Bronchial epithelial cell (primary cell): ENCODE measurements at regions not wholly inside any gene's neighbourhood (a gene's known extent, or its start where the extent isn't known, plus 50 kb on each side); places are given as distances from the start of the nearest gene placed in this dataset.

ENCODE experiments used
- DNase-seq: peaks from one replicate; pipeline ENCODE4 v3.0.0-alpha.2; 2010; ENCODE audit warnings: low read depth
- FAIRE-seq: peaks from 2 replicates; lab custom pipeline; 2011; peaks lifted over from hg19 to GRCh38; lab: Jason Lieb, UNC
- H3K27me3 ChIP-seq: 2 replicates; pipeline ENCODE4 v1.5.1; 2011; ENCODE audit warnings: low read length; ENCODE audit not compliant: control insufficient read depth, insufficient read depth
- H3K36me3 ChIP-seq: 2 replicates; pipeline ENCODE4 v1.5.1; 2011; ENCODE audit warnings: low read length; ENCODE audit not compliant: control insufficient read depth, insufficient read depth
- H3K4me3 ChIP-seq: 2 replicates; pipeline ENCODE4 v1.5.1; 2011; ENCODE audit warnings: mild to moderate bottlenecking, low read depth, low read length, control low read depth
- CTCF ChIP-seq: IDR thresholded peaks from 2 replicates; pipeline ENCODE4 v1.5.1; 2011; ENCODE audit warnings: mild to moderate bottlenecking, moderate library complexity, low read length, control low read depth, inconsistent platforms; ENCODE audit not compliant: insufficient read depth, severe bottlenecking

- FAIRE-seq: no peak
- Histone ChIP-seq H3K36me3 (no peaks in the 10 kb centered on the region), H3K4me3 (no peak overlapping the region), H3K27me3 (no peaks in the 10 kb centered on the region)
- peak; percentile 81 for DNase-seq
- no peak for TF ChIP-seq CTCF
Measured at GRCh38 chr5:21685522-21685921, 1167.6 kb downstream of the CDH12 start.

GRCh38 chr5:21684992-21685391 lies 1168.2 kb downstream of the CDH12 start:
- FAIRE-seq (no peak), DNase-seq (no peak)
- H3K36me3 ChIP-seq: no peaks in the 10 kb centered on the region
- H3K4me3 ChIP-seq: no peak overlapping the region
- no peaks in the 10 kb centered on the region for H3K27me3 ChIP-seq
- no peak for TF ChIP-seq CTCF

GRCh38 chr5:21681911-21682310 lies 1171.2 kb downstream of the CDH12 start:
- Histone ChIP-seq H3K4me3 (no peak overlapping the region), H3K36me3 (no peaks in the 10 kb centered on the region), H3K27me3 (no peaks in the 10 kb centered on the region)
- FAIRE-seq: no peak
- no peak for DNase-seq
- no peak for TF ChIP-seq CTCF

- Histone ChIP-seq H3K27me3 (no peaks in the 10 kb centered on the region), H3K4me3 (no peak overlapping the region), H3K36me3 (no peaks in the 10 kb centered on the region)
- TF ChIP-seq CTCF: no peak
- FAIRE-seq (no peak), DNase-seq (peak; percentile 51)
Measured at GRCh38 chr5:21680641-21681040, 1172.5 kb downstream of the CDH12 start.

GRCh38 chr5:21680196-21680595 lies 1172.9 kb downstream of the CDH12 start:
- DNase-seq: peak; percentile 89
- Histone ChIP-seq H3K4me3 (no peak overlapping the region), H3K27me3 (no peaks in the 10 kb centered on the region), H3K36me3 (no peaks in the 10 kb centered on the region)
- FAIRE-seq: no peak
- no peak for TF ChIP-seq CTCF

GRCh38 chr5:21678526-21678925 lies 1174.6 kb downstream of the CDH12 start:
- Histone ChIP-seq H3K27me3 (no peaks in the 10 kb centered on the region), H3K4me3 (no peak overlapping the region), H3K36me3 (no peaks in the 10 kb centered on the region)
- DNase-seq (no peak), FAIRE-seq (no peak)
- TF ChIP-seq CTCF: no peak
